PC-9 (cell line): ENCODE measurements at regions not wholly inside any gene's neighbourhood (a gene's known extent, or its start where the extent isn't known, plus 50 kb on each side); places are given as distances from the start of the nearest gene placed in this dataset.

ENCODE experiments used
- EZH2 ChIP-seq: fragments of 200-600 bp; sonication (generic); IDR thresholded peaks from 2 replicates; pipeline ENCODE4 v1.8.0; 2017; ENCODE audit warnings: antibody characterized with exemption, low read depth
- TF ChIP-seq, protein P1 (sequence below): fragments of 200-600 bp; sonication (generic); conservative IDR thresholded peaks from 2 replicates; pipeline ENCODE4 v1.6.1; 2017; ENCODE audit warnings: mixed run types, antibody characterized with exemption, mild to moderate bottlenecking, moderate library complexity

DNA sequence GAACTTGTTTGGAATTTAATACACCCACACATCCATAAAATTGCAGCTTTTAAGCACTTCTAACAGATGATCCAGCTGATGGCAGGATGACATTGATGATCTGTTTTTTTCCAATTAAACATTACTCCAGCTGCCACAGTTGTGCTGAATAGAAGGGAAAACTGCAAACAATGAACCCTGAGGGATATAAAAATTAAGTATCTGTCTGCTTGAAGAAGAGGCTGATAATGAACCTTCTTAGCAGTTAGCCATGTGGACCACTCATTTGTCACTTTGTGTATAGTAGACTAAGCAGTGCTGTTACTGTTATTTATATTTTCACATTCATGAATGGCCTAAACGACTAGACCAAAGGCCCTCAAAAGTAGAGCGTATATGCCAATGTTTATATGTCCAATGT lies 1201.0 kb upstream of the LRRTM1 start:
- TF ChIP-seq, protein P1, sequence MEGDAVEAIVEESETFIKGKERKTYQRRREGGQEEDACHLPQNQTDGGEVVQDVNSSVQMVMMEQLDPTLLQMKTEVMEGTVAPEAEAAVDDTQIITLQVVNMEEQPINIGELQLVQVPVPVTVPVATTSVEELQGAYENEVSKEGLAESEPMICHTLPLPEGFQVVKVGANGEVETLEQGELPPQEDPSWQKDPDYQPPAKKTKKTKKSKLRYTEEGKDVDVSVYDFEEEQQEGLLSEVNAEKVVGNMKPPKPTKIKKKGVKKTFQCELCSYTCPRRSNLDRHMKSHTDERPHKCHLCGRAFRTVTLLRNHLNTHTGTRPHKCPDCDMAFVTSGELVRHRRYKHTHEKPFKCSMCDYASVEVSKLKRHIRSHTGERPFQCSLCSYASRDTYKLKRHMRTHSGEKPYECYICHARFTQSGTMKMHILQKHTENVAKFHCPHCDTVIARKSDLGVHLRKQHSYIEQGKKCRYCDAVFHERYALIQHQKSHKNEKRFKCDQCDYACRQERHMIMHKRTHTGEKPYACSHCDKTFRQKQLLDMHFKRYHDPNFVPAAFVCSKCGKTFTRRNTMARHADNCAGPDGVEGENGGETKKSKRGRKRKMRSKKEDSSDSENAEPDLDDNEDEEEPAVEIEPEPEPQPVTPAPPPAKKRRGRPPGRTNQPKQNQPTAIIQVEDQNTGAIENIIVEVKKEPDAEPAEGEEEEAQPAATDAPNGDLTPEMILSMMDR: no peak
- TF ChIP-seq EZH2: no peak
